HG03575 (cell line): ENCODE measurements at regions not wholly inside any gene's neighbourhood (a gene's known extent, or its start where the extent isn't known, plus 50 kb on each side); places are given as distances from the start of the nearest gene placed in this dataset.
"Not testable (repeated sequence)": the region's sequence is repeated elsewhere in the genome, so short reads cannot be mapped to it uniquely, and the experiment has no call there.

Source experiments
- ATAC-seq: cut with Tn5 transposase; IDR thresholded peaks from one replicate; pipeline ENCODE4 v1.9.1; 2021; ENCODE audit not compliant: unreplicated experiment, insufficient number of reproducible peaks, low FRiP score; ENCODE audit errors: extremely low read depth

DNA sequence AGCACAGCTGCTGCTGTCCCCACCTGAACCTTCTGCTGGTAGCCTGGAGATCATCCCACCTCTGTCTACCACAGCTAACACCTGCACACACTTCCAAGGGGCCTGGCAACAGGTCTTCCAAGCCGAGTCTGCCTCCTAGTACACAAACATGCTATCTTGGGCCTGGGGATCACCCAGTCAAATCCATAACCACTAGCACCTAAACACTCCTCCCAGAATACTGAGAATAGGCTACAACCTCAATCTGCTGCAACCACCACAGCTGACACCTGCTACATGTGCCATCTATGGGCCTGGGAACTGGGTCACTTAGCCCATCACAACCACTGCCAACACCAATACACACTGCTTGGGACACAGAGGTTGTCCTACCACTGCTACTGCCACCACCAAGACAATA lies 362.8 kb upstream of the ARPP21 start:
- no peak for ATAC-seq

DNA sequence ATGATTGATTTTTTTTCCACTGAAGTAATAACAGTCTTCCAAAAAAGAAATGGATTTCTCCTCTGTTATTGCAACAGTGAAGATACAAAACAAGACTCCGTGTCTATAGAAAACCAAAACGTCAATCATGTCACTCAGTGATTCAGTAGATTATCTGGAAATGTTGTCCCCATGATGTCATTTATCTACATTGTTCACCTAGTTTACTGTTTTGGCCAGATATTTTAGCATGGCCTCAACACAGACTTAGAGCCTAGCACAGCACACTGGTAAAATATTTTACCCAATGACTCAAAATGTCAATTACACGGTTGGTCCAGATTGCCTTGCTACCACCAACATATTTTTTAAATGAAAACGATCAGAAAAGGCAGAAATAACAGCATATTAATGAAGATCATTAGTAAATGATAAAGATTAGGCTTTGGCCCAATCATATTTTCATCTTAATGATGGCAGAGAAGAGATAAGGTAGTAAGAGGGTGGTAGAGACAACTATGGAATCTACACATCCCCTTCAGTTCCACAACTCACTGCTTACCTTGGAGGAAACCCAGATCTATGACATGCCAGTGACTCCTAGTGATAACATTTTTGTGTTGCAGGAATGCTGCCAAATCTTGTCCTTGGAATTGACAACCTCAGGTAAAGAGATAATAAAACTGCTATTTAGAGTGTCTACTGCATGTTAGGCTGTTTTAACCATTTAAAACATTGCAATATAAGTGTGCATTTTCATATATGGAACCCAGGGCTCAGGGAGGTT lies 347.7 kb upstream of the ARPP21 start:
- no peak for ATAC-seq

DNA sequence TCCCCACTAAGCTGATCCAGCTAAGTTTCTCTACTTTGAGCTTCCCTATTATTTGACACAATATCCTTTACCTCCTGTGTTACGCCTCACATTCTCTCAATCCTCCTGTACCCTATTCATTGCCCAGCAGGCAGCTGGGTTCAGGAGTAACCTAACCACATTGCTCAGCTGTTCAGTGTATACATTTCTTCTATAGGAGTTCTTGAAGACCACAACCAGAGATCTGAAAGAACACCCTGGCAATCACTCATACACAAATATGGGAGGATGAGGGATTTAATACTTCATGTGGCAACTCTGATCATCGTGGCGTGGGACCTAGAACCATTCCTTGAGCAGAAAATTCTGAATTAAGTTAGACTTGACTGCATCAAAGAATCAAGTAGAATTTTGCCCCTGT lies 346.8 kb upstream of the ARPP21 start:
- ATAC-seq = no peak

DNA sequence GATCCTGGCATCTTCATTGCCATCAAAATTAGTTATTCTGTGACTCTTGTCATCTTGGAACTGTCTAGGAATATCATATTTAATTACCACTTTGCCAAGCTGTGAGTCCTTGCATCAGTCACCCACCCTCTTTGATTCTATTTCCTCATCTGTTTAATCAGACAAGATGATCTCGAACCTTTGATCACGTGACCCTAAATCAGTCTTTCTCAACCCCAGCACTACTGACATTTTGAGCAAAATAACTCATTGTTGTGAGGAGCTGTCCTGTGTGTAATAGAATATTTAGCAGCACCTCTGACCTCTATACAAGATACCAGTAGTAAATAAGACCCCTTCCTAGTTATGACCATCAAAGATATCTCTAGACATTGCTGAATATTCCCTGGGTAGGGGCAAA lies 343.4 kb upstream of the ARPP21 start:
- no peak for ATAC-seq

DNA sequence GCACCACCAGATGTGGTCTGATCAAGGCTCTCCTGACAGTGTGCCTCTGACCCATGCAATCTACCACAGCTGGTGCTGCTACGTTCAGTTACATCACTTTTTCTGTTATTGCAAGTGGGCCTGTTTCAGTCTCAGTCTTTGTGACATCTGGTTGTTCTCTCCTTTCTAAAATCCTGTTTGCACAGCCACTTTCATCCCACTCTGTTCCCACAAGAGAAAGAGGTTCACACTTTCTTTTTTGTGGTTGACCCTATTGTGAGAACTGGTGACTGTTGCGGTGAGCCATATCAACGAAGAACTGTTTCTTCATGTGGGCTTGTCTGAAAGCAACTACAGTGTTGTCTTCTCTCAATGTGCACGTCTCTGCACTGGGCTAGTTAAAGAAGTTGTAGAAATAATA lies 342.8 kb upstream of the ARPP21 start:
- ATAC-seq = no peak

DNA sequence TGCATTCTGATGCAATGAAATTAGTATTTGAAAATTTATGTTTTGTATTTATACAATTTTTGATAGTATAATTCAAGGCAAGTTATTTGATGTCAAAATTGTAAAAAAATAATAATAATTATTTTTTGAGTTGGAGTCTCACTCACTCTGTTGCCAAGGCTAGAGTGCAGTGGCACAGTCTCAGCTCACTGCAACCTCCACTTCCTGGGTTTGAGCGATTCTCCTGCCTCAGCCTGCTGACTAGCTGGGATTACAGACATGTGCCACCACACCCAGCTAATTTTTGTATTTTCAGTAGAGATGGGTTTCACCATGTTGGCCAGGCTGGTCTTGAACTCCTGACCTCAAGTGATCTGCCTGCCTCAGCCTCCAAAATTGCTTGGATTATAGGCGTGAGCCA lies 342.4 kb upstream of the ARPP21 start:
- not testable (repeated sequence) for ATAC-seq

DNA sequence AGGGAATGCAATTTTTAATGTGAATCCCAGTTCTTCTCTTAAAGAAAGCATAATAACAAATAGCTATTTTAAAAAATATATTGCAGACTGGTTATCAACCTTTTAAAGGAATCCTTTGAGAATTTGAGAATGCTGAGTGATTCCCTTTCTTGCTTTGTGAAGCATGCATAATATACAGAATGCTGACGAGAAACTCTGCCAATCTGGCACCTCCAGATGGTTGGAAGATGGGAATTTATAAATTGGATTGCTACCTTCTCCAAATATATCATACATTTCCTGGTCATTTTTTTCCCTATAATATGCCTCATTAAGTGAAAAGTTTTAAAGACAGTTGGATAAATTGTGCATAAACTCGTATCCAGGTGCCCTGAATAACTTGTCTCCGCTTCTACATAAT lies 333.9 kb upstream of the ARPP21 start:
- no peak for ATAC-seq

DNA sequence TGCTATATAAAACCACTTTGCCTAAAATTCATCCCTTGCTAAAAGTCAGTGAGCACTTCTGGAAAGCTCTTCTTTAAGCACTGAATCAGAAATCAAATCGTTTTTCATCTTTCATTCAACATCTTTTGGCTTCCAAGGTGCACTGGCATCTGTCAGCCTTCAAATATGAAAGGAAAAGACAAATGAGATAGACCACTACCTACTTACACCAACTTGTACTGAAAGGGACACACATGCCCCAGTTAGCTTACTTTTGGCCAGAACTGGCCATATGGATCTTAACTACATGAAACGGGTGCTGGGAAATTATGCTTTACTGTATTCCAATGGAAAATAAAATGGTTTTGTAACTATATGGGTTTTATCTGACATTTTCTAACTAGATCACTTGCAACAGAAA lies 332.0 kb upstream of the ARPP21 start:
- no peak for ATAC-seq

DNA sequence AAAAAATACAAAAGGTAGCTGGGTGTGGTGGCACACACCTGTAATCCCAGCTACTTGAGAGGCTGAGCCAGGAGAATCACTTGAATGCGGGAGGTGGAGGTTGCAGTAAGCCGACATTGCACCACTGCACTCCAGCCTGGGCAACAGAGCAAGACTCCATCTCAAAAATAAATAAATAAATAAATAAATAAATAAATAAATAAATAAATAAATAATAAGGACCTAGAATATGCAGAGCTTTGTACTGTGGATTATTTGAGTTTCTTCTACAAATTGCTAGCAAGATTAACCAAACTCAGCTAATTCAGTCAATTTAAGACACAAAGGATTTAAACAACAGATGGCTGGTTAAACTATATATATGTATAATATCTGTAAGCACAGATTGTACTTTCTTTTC lies 322.5 kb upstream of the ARPP21 start:
- not testable (repeated sequence) for ATAC-seq

DNA sequence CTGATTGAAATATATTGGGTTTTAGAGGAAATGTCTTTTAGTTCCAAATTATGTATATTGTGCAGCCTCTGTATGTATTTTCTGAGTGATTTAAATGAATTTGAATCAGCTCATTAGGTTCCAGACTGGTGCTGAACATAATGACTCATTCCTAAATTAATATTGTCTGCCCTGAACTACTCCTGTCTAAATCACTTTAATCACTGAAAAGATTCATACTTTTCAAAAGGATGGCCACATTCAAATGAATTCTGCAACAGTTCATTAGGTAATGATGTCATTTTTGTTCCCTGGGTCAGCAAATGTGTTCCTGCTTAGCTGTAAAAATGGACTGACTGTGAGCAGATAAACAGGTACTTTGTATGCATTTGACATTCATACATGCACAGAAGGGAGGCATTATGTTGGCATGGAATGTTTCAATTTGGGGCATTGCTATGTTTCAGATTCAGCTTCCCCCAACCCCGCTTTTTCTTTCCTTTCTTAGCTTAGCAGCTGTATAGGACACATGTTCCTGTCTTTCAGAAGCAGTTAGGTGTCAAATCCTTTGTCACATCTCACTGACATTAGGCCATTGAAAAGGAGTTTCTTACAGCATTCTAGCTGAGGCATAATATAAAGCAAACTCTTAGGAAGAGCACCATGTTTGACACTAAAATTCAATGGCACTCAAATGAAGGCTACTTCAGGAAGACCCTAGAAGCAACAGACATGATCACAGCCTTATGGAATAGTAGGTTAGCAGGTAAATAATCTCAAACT lies 318.5 kb upstream of the ARPP21 start:
- ATAC-seq = no peak

DNA sequence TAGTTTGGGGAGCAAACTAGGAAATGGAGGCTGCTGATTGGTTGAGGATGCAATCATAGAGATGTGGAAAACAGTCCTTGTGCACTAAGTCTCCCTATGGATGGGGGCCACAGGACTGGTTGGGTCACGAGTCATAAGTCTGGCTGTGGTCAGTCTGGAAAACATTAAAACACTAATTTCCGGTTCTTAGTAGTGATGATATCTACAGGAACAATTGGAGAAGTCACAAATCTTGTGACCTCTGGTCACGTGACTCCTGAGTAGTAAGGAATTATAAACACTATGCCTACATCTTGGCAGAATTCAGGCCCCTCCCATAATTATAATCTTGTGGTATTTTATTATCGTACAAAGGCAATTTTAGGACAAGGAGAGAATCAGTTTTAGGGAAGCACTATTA lies 317.3 kb upstream of the ARPP21 start:
- no peak for ATAC-seq

DNA sequence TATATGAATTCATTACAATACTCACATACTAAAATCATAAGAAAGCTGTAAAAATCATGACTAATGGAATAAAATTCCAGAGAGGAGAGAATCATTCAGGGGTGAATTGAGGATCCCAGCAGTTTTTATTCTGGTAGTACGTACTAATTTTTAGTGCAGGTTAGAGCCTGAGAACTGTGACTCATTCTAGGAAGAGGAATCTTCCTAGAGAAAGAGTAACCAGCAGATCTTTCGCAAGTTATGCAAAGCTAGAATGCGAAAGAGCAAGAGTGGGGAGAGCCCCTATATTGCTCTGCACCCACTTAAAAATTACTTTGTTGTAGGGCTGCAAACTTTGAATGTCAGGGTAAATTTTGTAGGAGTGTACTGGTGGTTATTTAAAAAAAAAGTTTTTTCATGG lies 303.6 kb upstream of the ARPP21 start:
- no peak for ATAC-seq

DNA sequence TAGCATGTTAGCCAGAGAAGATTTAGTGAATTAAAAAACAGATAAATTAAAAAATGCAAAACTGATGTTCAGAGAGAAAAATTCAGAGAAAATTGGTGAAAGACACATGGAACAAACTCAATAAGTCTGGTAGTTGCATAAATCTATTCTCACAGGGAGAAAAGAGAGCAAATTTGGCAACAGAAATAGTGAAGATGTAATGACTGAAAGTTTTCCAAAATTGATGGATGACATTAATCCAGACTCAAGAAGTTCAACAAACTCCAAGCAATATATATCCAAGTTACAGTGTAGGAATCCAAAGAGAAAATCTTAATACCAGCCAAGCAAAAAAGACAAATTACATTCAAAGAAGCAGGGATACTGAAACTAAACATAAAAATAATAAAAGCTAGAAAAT lies 302.7 kb upstream of the ARPP21 start:
- ATAC-seq = no peak

DNA sequence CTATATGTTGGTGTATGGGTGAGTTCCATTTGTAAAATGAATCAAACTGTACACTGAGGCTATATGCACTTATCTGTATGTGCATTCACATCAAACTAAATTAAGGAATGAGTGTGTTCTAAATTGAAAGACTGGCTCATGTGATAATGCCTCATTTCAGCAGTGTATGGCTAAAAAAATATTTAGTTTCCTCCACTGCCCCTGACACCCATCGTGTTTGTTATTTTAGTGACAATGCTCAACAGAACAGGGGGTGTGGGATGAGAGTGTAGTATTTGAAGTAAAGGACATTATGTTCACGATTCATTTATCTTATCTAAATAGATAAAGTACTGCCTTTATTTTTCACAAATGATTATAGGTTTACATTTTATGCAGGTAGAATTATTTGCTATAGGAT lies 301.1 kb upstream of the ARPP21 start:
- no peak for ATAC-seq

DNA sequence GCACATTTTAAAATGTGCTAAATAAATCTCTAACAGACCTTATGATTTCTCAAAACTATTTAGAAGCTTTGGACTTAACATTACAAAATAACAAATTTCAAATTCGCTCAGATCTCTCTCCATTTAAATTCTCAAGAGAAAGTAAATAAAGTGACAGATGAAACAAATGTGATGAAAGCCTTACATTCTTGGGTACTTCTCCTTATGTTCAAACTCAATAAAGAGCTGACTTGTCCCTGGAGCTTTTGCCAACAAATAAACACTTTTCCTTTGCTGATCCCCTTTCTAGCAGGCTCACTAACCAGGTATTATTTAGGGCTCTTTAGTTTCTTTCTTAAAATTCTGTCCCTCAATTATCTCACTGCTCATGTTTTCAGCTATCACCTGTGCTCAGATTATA lies 259.1 kb upstream of the ARPP21 start:
- no peak for ATAC-seq

DNA sequence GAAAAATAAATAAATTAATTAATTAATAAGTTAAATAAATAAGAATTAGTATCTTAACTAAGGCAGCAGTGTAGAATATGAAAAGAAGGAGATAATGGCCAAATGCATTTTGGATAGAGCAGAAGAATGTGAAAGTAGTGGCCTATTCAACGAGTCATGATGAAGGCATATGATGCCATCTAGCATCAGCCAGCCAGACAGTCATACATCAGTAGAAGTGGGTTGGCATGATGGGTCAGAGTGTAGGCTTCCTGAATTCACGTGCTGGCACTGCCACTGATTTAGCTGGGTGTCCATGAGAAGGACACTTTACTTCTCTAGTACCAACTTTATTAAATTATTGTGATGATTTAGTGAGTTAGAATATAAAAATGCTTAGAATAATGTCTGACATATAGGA lies 256.1 kb upstream of the ARPP21 start:
- no peak for ATAC-seq

DNA sequence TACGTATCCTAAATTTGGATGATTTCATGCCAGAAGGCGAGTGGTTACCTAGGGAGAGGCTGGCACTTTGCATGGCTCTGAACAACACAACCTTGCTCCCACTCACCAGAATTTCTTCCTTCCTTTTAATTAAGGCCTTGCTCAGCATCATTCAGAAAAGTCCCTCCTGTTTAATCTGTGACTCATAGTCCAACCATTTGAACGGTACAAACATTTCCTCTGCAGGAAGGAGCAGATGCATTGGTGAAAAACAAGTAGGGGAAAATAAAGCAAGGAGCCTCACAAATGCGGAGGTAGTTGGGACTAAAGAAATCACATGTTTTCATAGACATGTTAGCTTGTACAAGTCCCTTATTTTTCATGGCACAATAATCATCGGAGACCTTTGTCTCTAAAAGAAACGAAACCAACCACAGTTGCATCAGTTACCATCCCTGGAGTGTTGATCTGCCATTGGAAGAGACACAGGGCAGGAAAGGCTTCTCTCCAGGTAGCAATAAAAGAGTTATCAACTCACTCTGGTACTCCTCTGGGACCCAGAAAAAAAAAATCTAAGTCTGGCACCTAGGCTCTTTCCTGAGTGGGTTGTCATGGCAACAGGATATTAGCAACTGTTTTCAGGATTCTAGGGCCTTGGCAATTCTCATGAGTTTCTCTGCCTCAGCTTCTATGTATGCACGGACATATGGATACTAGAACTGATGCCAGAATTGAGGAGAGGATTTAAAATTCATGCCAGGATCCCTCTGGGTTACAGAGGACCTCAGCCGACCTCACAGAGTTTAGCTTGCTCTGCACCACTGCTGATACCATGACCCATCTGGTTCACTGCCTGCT lies 255.4 kb upstream of the ARPP21 start:
- ATAC-seq = no peak

DNA sequence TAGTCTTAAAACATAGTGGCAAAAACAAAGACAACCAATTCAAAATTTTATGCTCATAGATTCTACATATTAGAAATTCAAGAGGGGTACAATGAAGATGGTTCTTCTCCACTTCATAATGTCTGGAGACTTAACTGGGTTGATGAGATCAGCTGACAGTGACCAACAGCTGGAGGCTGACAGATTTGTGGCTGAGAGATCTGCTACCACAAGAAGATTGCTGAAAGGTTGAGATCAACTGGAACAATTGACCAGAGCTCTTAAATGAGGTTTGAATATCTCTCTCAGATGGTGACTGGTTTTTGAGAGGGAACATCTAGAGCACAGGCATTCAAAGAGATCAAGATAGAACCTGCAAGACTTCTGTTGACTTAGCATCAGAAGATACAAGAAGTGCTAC lies 254.1 kb upstream of the ARPP21 start:
- no peak for ATAC-seq

DNA sequence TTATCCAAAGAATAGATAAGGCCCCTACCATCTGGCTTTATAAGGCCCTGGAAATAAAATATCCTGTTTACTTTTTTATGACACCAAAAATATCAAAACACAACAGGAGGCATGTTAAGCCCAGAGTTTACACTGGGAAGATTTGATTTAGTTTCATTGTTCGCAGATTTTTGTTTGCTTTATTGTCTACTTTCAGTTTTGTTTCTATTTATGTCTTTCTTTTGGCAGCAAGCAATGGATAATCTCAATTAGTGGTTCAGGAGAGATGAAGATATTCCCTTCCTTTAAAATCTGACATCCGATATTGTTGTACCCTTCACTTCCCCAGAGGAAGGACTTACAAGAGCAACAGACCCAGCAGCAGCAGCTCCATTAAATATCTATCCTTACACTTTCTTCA lies 249.4 kb upstream of the ARPP21 start:
- ATAC-seq = no peak

DNA sequence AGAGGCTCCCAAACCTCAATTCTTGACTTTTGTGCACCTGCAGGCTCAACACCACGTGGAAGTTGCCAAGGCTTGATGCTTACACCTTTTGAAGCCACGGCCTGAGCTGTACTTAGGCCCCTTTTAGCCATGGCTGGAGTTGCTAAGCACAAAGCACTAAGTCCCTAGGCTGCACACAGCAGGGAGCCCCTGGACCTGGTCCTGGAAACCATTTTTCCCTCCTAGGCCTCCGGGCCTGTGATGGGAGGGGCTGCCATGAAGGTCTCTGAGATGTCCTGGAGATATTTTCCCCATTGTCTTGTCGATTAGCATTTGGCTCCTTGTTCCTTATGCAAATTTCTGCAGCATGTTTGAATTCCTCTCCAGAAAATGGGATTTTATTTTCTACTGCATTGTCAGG lies 247.1 kb upstream of the ARPP21 start:
- no peak for ATAC-seq
